Smooth muscle cell (in vitro differentiated cells): ENCODE measurements at regions not wholly inside any gene's neighbourhood (a gene's known extent, or its start where the extent isn't known, plus 50 kb on each side); places are given as distances from the start of the nearest gene placed in this dataset.

Experiments
- DNase-seq: peaks from one replicate; lab custom pipeline; 2025; ENCODE audit not compliant: unreplicated experiment; lab: John Stamatoyannopoulos, UW
- H2AFZ ChIP-seq: fragments of 200-600 bp; sonication (generic); 2 replicates; pipeline ENCODE4 v1.6.0; 2016; ENCODE audit warnings: antibody characterized with exemption, low read depth, mild to moderate bottlenecking
- H3F3A ChIP-seq: fragments of 200-600 bp; sonication (generic); 2 replicates; pipeline ENCODE4 v1.6.0; 2017; ENCODE audit warnings: antibody characterized with exemption, low read depth
- H3K27ac ChIP-seq: fragments of 200-600 bp; sonication (generic); 2 replicates; pipeline ENCODE4 v1.5.1; 2016; ENCODE audit warnings: low read depth, mild to moderate bottlenecking
- H3K27me3 ChIP-seq: fragments of 200-600 bp; sonication (generic); 2 replicates; pipeline ENCODE4 v1.6.1; 2016; ENCODE audit warnings: low read depth, mild to moderate bottlenecking
- H3K36me3 ChIP-seq: fragments of 200-600 bp; sonication (generic); 2 replicates; pipeline ENCODE4 v1.5.1; 2016; ENCODE audit warnings: low read depth
- H3K4me1 ChIP-seq: fragments of 200-600 bp; sonication (generic); 2 replicates; pipeline ENCODE4 v1.5.1; 2016; ENCODE audit warnings: low read depth
- H3K4me2 ChIP-seq: fragments of 200-600 bp; sonication (generic); 2 replicates; pipeline ENCODE4 v1.6.0; 2016; ENCODE audit warnings: mild to moderate bottlenecking
- H3K4me3 ChIP-seq: fragments of 200-600 bp; sonication (generic); 2 replicates; pipeline ENCODE4 v1.5.1; 2016; ENCODE audit warnings: mild to moderate bottlenecking
- H3K79me2 ChIP-seq: fragments of 200-600 bp; sonication (generic); 2 replicates; pipeline ENCODE4 v1.6.0; 2016; ENCODE audit warnings: low read depth, mild to moderate bottlenecking
- H3K9ac ChIP-seq: fragments of 200-600 bp; sonication (generic); 2 replicates; pipeline ENCODE4 v1.6.0; 2016; ENCODE audit warnings: low read depth
- H3K9me3 ChIP-seq: fragments of 200-600 bp; sonication (generic); replicated peaks from 2 replicates; pipeline ENCODE4 v1.5.1; 2016; ENCODE audit warnings: low read depth
- H4K20me1 ChIP-seq: fragments of 200-600 bp; sonication (generic); 2 replicates; pipeline ENCODE4 v1.6.0; 2016; ENCODE audit warnings: low read depth
- WGBS: methylation state at CpG from one replicate; pipeline ENCODE4 v1.1.7; 2016; ENCODE audit warnings: low lambda C conversion rate; 5-methylcytosine and 5-hydroxymethylcytosine counted together
- TF ChIP-seq, protein P1 (sequence below): fragments of 200-600 bp; sonication (generic); IDR thresholded peaks from 2 replicates; pipeline ENCODE4 v1.5.1; 2017; ENCODE audit warnings: borderline replicate concordance, mild to moderate bottlenecking, antibody characterized with exemption; ENCODE audit not compliant: insufficient read depth, poor library complexity, severe bottlenecking

DNA sequence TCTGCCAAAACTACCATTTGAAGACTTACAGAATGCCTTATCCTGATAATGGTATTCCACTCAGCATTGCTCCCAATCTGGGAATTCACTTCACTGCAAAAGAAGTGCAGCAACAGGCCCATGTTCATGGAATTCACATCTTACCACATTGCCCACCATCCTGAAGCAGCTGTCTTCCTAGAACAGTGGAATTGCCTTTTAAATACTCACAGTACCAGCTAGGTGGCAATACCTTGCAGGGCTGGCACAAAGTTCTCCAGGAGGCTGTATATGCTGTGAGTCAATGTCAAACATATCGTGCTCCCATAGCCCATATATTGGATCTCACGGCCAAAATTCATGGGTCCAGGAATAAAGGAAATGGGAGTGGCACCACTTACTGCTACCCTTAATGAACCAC lies 83.8 kb upstream of the PLEKHG7 start:
- no peak overlapping the region for H3K4me3 ChIP-seq
- no peaks in the 10 kb centered on the region for H3K9me3 ChIP-seq
- H2AFZ ChIP-seq: no peak overlapping the region
- no peak overlapping the region for H3K4me2 ChIP-seq
- DNase-seq: no peak
- no peaks in the 10 kb centered on the region for H3F3A ChIP-seq
- no peaks in the 10 kb centered on the region for H3K36me3 ChIP-seq
- peaks cover 4% of the 10 kb centered on the region for H3K4me1 ChIP-seq
- no peaks in the 10 kb centered on the region for H3K27me3 ChIP-seq
- no peak overlapping the region for H3K27ac ChIP-seq
- WGBS: 98% methylated on average over 2 of the region's 2 CpGs
- H3K79me2 ChIP-seq: no peaks in the 10 kb centered on the region
- H4K20me1 ChIP-seq: no peaks in the 10 kb centered on the region
- TF ChIP-seq, protein P1, sequence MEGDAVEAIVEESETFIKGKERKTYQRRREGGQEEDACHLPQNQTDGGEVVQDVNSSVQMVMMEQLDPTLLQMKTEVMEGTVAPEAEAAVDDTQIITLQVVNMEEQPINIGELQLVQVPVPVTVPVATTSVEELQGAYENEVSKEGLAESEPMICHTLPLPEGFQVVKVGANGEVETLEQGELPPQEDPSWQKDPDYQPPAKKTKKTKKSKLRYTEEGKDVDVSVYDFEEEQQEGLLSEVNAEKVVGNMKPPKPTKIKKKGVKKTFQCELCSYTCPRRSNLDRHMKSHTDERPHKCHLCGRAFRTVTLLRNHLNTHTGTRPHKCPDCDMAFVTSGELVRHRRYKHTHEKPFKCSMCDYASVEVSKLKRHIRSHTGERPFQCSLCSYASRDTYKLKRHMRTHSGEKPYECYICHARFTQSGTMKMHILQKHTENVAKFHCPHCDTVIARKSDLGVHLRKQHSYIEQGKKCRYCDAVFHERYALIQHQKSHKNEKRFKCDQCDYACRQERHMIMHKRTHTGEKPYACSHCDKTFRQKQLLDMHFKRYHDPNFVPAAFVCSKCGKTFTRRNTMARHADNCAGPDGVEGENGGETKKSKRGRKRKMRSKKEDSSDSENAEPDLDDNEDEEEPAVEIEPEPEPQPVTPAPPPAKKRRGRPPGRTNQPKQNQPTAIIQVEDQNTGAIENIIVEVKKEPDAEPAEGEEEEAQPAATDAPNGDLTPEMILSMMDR: no peak
- no peak overlapping the region for H3K9ac ChIP-seq

DNA sequence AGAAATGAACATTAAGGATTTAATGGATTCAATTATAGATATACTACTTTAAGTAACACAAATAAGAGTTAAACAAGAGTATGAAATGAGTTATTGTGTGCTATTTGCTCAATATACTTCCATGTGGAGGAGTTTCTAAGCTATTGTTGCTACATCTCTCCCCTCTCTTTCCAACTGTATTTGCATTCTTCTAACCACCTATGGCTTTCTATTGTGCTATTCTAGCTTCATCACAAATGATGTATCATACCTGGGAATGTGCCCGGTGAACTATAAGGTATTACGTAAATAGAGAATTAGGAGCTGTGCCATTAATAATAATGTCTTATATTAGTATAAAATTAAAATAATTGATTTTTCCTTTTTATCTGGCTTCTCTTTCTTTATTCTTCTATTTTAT lies 87.1 kb upstream of the PLEKHG7 start:
- no peaks in the 10 kb centered on the region for H3K9me3 ChIP-seq
- H3K4me2 ChIP-seq: no peak overlapping the region
- H3K36me3 ChIP-seq: no peaks in the 10 kb centered on the region
- H3K4me1 ChIP-seq: no peaks in the 10 kb centered on the region
- WGBS: 97% methylated on average over 2 of the region's 2 CpGs
- no peak overlapping the region for H3K9ac ChIP-seq
- no peak overlapping the region for H3K27ac ChIP-seq
- H4K20me1 ChIP-seq: no peaks in the 10 kb centered on the region
- H3K4me3 ChIP-seq: no peak overlapping the region
- no peak for DNase-seq
- H3F3A ChIP-seq: no peaks in the 10 kb centered on the region
- H3K27me3 ChIP-seq: no peaks in the 10 kb centered on the region
- no peaks in the 10 kb centered on the region for H3K79me2 ChIP-seq
- H2AFZ ChIP-seq: no peak overlapping the region
- TF ChIP-seq, protein P1: no peak

DNA sequence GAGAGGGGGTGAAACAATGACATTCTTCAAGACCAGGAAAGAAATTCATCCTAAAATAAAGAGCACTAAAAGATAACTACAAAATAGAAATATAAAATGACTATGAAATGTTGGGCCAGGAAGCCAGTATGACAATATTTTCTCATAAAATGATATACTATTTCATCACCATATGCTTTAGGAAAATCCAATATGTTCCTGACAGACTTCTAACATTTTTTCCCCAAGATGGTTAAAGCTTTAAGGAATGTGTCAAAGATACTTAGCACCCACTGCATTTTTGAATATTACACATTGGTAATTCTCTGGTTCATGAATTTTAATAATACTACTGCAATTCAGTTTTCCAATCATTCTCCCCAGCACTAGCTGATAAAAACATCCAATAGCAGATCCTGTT lies 87.7 kb upstream of the PLEKHG7 start:
- no peaks in the 10 kb centered on the region for H3K27me3 ChIP-seq
- H3K9ac ChIP-seq: no peak overlapping the region
- no peaks in the 10 kb centered on the region for H3K9me3 ChIP-seq
- no peaks in the 10 kb centered on the region for H3K36me3 ChIP-seq
- H3F3A ChIP-seq: no peaks in the 10 kb centered on the region
- H3K79me2 ChIP-seq: no peaks in the 10 kb centered on the region
- no peaks in the 10 kb centered on the region for H3K4me1 ChIP-seq
- H3K4me2 ChIP-seq: no peak overlapping the region
- no peak overlapping the region for H3K4me3 ChIP-seq
- no peak for DNase-seq
- TF ChIP-seq, protein P1: no peak
- H4K20me1 ChIP-seq: no peaks in the 10 kb centered on the region
- no peak overlapping the region for H2AFZ ChIP-seq
- H3K27ac ChIP-seq: no peak overlapping the region

DNA sequence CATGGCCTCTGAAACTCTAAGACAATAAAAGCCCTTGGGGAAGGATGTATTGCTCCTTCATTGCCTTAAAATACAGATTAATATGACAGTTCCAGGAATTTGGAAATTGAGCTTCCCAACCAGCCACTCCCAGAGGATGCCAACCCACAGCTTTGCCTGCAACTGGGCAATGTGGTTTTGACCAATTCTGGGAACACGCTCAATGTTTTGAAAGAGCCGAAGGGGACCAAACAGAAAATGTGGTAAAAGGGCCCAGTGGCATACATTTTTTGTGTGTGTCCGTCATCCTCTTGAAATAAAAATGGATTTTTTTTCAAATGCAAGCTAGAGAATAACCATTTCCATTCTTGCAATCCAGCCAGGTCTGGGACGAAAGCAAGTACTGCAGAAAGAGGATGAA lies 88.3 kb upstream of the PLEKHG7 start:
- no peak overlapping the region for H2AFZ ChIP-seq
- H3K4me1 ChIP-seq: no peaks in the 10 kb centered on the region
- 90% methylated on average over 4 of the region's 4 CpGs for WGBS
- no peak overlapping the region for H3K4me3 ChIP-seq
- no peaks in the 10 kb centered on the region for H3K79me2 ChIP-seq
- H3K27me3 ChIP-seq: no peaks in the 10 kb centered on the region
- H3K4me2 ChIP-seq: no peak overlapping the region
- no peaks in the 10 kb centered on the region for H3F3A ChIP-seq
- no peak overlapping the region for H3K9ac ChIP-seq
- DNase-seq: no peak
- TF ChIP-seq, protein P1: no peak
- H3K27ac ChIP-seq: no peak overlapping the region
- H3K9me3 ChIP-seq: no peaks in the 10 kb centered on the region
- H4K20me1 ChIP-seq: no peaks in the 10 kb centered on the region
- H3K36me3 ChIP-seq: no peaks in the 10 kb centered on the region
